ENCODE measurements at regions not wholly inside any gene's neighbourhood (a gene's known extent, or its start where the extent isn't known, plus 50 kb on each side); places are given as distances from the start of the nearest gene placed in this dataset.

GRCh38 chr5:133877351-133878235 lies 90.8 kb downstream of the C5orf15 start:
- Histone ChIP-seq H3K27ac (ENCODE audit: low read depth, low read length, poor library complexity, severe bottlenecking) (no peak overlapping the region), H3K9me2 (ENCODE audit: low read depth, low read length) (no peaks in the 10 kb centered on the region), H4K20me1 (ENCODE audit: insufficient read depth, low read length) (no peaks in the 10 kb centered on the region), H3K36me3 (ENCODE audit: insufficient read depth, low read length) (no peaks in the 10 kb centered on the region), H3K9me3 (ENCODE audit: low read length) (no peaks in the 10 kb centered on the region), H3K9ac (ENCODE audit: low read length) (no peak overlapping the region), H3F3A (ENCODE audit: insufficient read depth, low read length) (no peaks in the 10 kb centered on the region), H3K4me3 (ENCODE audit: low read depth, low read length, poor library complexity, severe bottlenecking) (no peak overlapping the region), H3K27me3 (ENCODE audit: insufficient read depth, low read length) (no peaks in the 10 kb centered on the region), H2AFZ (ENCODE audit: low read length) (no peak overlapping the region), H3K79me2 (ENCODE audit: insufficient read depth, low read length) (no peaks in the 10 kb centered on the region), H3K4me1 (ENCODE audit: insufficient read depth, low read length, severe bottlenecking) (no peaks in the 10 kb centered on the region), H3K4me2 (ENCODE audit: low read length) (no peak overlapping the region)
- TF ChIP-seq EZH2 (IDR thresholded peaks at IDR 0.05; ENCODE audit: borderline replicate concordance, low read length) (no peak), CTCF (IDR thresholded peaks at IDR 0.05; ENCODE audit: low read length) (no peak)

GRCh38 chr5:133876266-133876665 lies 92.2 kb downstream of the C5orf15 start:
- no peaks in the 10 kb centered on the region for H3K79me2 ChIP-seq (ENCODE audit: insufficient read depth, low read length)
- no peak overlapping the region for H3K9ac ChIP-seq (ENCODE audit: low read length)
- no peaks in the 10 kb centered on the region for H3K27me3 ChIP-seq (ENCODE audit: insufficient read depth, low read length)
- no peaks in the 10 kb centered on the region for H4K20me1 ChIP-seq (ENCODE audit: insufficient read depth, low read length)
- TF ChIP-seq EZH2 (IDR thresholded peaks at IDR 0.05; ENCODE audit: borderline replicate concordance, low read length), result no peak
- no peak for TF ChIP-seq CTCF (IDR thresholded peaks at IDR 0.05; ENCODE audit: low read length)
- H3K9me3 ChIP-seq (ENCODE audit: low read length), result no peaks in the 10 kb centered on the region
- H3K27ac ChIP-seq (ENCODE audit: low read depth, low read length, poor library complexity, severe bottlenecking), result no peak overlapping the region
- no peaks in the 10 kb centered on the region for H3K9me2 ChIP-seq (ENCODE audit: low read depth, low read length)
- H3K4me3 ChIP-seq (ENCODE audit: low read depth, low read length, poor library complexity, severe bottlenecking), result no peak overlapping the region
- H3K36me3 ChIP-seq (ENCODE audit: insufficient read depth, low read length), result no peaks in the 10 kb centered on the region
- H3F3A ChIP-seq (ENCODE audit: insufficient read depth, low read length), result no peaks in the 10 kb centered on the region
- no peak overlapping the region for H2AFZ ChIP-seq (ENCODE audit: low read length)
- H3K4me1 ChIP-seq (ENCODE audit: insufficient read depth, low read length, severe bottlenecking), result no peaks in the 10 kb centered on the region
- no peak overlapping the region for H3K4me2 ChIP-seq (ENCODE audit: low read length)

- Histone ChIP-seq H3K79me2 (ENCODE audit: insufficient read depth, low read length) (no peaks in the 10 kb centered on the region), H3K9me2 (ENCODE audit: low read depth, low read length) (no peaks in the 10 kb centered on the region), H3K4me2 (ENCODE audit: low read length) (no peak overlapping the region), H4K20me1 (ENCODE audit: insufficient read depth, low read length) (no peaks in the 10 kb centered on the region), H3K9ac (ENCODE audit: low read length) (no peak overlapping the region), H3F3A (ENCODE audit: insufficient read depth, low read length) (no peaks in the 10 kb centered on the region), H3K27me3 (ENCODE audit: insufficient read depth, low read length) (no peaks in the 10 kb centered on the region), H3K4me3 (ENCODE audit: low read depth, low read length, poor library complexity, severe bottlenecking) (no peak overlapping the region), H3K27ac (ENCODE audit: low read depth, low read length, poor library complexity, severe bottlenecking) (no peak overlapping the region), H3K9me3 (ENCODE audit: low read length) (no peaks in the 10 kb centered on the region), H3K36me3 (ENCODE audit: insufficient read depth, low read length) (no peaks in the 10 kb centered on the region), H3K4me1 (ENCODE audit: insufficient read depth, low read length, severe bottlenecking) (no peaks in the 10 kb centered on the region), H2AFZ (ENCODE audit: low read length) (no peak overlapping the region)
- no peak for TF ChIP-seq EZH2 (IDR thresholded peaks at IDR 0.05; ENCODE audit: borderline replicate concordance, low read length)
- TF ChIP-seq CTCF (IDR thresholded peaks at IDR 0.05; ENCODE audit: low read length), result no peak
Observed at GRCh38 chr5:133875179-133875578, 93.2 kb downstream of the C5orf15 start.

Measured in OCI-LY1 (cell line).